NCI-H524 (cell line): ENCODE measurements at regions not wholly inside any gene's neighbourhood (a gene's known extent, or its start where the extent isn't known, plus 50 kb on each side); places are given as distances from the start of the nearest gene placed in this dataset.

Experiments
- DNase-seq, 2 experiments: peaks; one replicate each; lab custom pipeline; 2025; lab: John Stamatoyannopoulos, UW

GRCh38 chr4:141783770-141784169, 147.4 kb downstream of the IL15 start:
- no peak for DNase-seq

GRCh38 chr4:141786946-141787345, 150.6 kb downstream of the IL15 start:
- no peak for DNase-seq

GRCh38 chr4:141788169-141788915, 152.0 kb downstream of the IL15 start:
- no peak for DNase-seq

- DNase-seq = no peak
Observed at GRCh38 chr4:141789716-141790115, 153.3 kb downstream of the IL15 start.

GRCh38 chr4:141792164-141792563, 155.8 kb downstream of the IL15 start:
- no peak for DNase-seq

- DNase-seq = no peak
Observed at GRCh38 chr4:141797966-141798365, 161.6 kb downstream of the IL15 start.

- DNase-seq = no peak
Observed at GRCh38 chr4:141801558-141801957, 165.2 kb downstream of the IL15 start.

- no peak for DNase-seq
Observed at GRCh38 chr4:141802333-141802732, 165.9 kb downstream of the IL15 start.

GRCh38 chr4:141804836-141805235, 168.5 kb downstream of the IL15 start:
- DNase-seq = no peak

- DNase-seq = no peak
Observed at GRCh38 chr4:141807103-141807891, 170.9 kb downstream of the IL15 start.

GRCh38 chr4:141810038-141810711, 173.8 kb downstream of the IL15 start:
- DNase-seq = peak in 1 of 2 experiments; percentile 14

- DNase-seq = peak; percentile 36 to 57
Observed at GRCh38 chr4:141810712-141811375, 174.5 kb downstream of the IL15 start.

- DNase-seq = no peak
Observed at GRCh38 chr4:141812158-141812557, 175.8 kb downstream of the IL15 start.

GRCh38 chr4:141814499-141814898, 178.1 kb downstream of the IL15 start:
- no peak for DNase-seq

GRCh38 chr4:141815646-141816045, 179.3 kb downstream of the IL15 start:
- DNase-seq = no peak

- DNase-seq = no peak
Observed at GRCh38 chr4:141826260-141826659, 189.9 kb downstream of the IL15 start.

GRCh38 chr4:141833209-141833608, 196.8 kb downstream of the IL15 start:
- DNase-seq = no peak

- DNase-seq = no peak
Observed at GRCh38 chr4:141840299-141840986, 204.1 kb downstream of the IL15 start.

- DNase-seq = no peak
Observed at GRCh38 chr4:141843136-141843535, 206.8 kb downstream of the IL15 start.

GRCh38 chr4:141845901-141846300, 209.5 kb downstream of the IL15 start:
- no peak for DNase-seq

- DNase-seq = no peak
Observed at GRCh38 chr4:141849367-141849766, 213.0 kb downstream of the IL15 start.

GRCh38 chr4:141849778-141850177, 213.4 kb downstream of the IL15 start:
- no peak for DNase-seq
